EL (cell line): ENCODE measurements at regions not wholly inside any gene's neighbourhood (a gene's known extent, or its start where the extent isn't known, plus 50 kb on each side); places are given as distances from the start of the nearest gene placed in this dataset.

Experiments
- DNase-seq: peaks from one replicate; pipeline ENCODE4 v3.0.0-alpha.2; 2016

DNA sequence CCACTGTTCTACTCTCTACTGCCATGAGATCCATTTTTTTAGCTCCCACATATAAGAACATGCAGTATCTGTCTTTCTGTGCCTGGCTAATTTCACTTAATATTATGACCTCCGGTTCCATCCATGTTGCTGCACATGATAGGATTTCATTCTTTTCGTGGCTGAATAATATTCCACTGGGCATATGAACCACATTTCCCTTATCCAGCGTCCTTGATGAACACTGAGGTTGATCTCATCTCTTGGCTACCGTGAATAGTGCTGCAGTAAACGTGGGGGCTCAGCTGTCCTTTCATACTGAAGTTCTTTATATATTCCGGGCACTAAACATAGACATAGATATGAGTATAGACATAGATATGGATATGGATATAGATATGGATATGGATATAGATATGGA, 109.3 kb upstream of the TNRC6C start:
- DNase-seq, result no peak

DNA sequence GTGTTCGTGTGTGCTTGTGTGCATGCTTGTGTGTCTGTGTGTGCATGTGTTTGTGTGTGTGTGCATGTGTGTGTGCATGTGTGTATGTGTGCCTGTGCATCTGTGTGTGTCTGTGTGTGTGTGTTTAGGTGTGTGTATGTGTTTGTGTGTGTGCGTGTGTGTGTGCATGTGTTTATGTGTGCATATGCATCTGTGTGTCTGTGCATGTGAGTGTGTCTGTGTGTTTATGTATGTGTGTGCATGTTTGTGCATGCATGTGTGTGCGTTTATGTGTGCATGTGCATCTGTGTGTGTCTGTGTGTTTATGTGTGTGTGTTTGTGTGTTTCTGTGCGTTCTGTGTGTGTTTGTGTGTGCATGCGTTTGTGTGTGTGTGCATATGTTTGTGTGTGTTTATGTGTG, 106.6 kb upstream of the TNRC6C start:
- DNase-seq, result no peak

DNA sequence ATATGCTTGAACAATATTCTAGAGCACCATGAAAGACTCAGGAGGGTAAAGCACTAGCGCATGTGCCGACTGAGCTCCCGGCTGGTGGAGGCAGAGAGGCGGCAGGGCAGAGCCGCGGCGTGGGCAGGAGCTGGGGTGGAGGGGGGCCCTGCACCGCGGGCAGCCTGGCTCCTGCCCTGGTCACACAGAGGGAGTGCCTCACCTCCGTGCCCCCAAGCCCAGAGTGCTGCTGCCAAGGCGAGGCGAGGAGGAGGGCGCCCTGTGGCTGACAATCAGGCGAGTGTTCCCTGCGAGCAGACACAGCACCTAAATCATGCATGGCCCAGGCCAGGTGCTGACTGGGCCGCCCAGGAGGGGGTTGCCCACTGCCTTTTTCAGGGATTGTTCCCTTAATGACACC, 105.8 kb upstream of the TNRC6C start:
- DNase-seq, result no peak

DNA sequence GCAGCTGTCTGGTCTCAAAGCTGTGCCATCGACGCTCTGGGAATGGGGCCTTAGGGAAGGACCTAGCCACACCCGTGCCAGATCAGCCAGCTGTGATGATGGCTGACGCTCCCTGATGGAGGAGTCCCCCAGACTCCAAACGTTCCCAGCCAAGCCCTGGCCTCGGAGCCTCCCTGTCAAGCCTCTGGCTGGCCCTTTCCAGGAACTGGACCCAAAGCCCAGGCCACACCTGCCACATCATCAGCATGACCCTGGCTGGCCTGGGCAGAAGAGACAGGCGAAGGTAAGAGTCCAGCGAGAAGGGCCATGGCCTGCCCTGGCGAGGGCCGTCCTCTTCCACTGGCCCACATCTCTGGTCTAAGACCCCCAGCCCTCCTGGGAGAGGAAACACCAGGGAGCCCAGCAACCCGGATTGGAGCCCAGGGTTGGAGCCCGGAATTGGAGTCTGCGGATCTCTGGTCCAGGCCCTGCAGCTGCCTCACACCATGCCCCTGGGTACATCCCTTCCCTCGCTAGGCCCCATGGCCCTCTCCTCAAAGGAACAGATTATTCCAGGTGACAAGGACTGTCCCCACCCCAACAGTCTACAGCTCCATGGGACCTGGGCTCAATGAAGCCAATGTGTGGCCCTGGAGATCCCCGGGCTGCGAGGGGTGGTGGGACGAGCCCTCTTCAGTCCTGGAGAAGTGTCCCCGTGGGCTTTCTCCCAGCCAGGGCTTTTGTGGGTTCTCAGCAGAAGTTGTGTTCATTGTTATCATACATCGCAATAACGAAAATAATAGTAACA, 105.1 kb upstream of the TNRC6C start:
- no peak for DNase-seq

DNA sequence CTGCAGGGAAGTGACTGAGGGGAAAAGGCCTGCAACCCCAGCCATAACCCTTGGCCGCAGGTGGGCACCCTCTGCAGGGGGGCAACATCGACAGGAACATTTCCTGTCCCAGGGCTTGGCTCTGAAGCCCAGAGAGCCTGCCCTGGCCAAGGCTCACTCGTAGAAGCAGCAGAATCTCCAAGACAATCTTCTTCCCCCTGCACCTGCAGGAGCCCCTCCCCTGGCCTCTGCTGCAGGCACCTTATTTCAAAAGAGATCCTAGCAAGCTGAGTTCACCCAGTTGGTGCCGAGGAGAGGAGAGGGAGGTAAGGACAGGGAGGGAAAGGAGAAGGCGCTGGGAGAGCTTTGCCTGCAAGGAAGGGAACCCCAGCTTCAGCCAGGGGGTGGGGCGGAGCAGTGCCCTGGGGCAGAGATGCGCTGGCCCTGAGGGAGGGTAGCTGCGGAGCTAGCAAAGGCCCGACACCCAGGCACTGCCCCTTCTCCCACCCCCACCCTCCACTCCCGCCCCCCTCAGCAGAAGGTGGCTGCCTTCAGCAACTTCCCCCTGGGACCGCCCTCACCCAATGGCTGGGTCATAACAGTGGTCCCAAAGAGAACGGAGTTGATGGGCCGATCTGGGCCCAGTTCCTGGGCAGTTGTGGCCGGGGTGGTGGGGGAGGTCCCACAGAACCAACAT, 104.3 kb upstream of the TNRC6C start:
- no peak for DNase-seq

DNA sequence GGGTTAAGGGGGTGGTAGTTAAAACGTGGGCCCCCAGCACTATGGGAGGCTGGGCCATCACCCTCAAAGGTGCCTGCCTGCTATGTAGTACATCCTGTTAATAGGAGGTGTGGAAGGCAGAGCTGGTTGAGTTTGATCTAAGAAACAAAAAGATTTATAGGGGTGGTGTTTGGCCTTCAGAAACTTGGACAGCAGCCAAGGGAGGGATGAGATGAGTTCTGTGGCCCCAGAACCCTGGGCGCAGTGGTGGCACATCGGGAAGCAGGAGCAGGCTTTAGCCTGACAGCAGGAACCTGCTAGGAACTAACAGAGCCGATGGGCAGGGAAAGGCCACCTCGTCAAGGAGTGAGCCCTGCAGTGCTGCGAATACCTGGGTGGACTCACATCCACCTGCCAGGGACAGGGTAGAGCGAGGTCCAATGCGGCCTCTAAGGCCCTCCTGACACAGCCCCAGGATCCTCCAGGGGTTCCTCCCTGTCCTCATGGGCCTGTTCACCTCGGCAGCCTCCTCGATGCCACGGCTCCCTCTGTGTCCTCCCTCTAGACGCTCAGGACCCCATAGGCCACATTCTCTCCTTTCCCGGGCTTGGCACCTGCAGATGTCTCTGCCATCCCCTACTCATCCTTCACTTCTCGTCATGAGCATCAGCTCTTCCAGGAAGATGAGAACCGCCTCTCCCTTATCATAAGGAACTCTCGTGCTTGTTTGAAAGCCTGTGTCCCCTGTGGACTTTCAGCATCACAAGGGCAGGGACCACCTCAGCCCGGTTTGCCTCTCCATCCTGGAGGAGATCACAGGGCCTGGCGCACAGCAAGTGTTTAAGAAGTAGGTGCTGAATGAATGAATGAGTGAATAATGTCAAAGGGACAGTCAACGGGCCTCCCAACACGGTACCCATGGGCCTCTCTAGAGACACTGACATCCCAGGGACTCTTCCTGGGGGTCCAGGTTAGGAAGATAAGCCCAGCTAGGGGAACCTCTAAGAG, 103.5 kb upstream of the TNRC6C start:
- no peak for DNase-seq

DNA sequence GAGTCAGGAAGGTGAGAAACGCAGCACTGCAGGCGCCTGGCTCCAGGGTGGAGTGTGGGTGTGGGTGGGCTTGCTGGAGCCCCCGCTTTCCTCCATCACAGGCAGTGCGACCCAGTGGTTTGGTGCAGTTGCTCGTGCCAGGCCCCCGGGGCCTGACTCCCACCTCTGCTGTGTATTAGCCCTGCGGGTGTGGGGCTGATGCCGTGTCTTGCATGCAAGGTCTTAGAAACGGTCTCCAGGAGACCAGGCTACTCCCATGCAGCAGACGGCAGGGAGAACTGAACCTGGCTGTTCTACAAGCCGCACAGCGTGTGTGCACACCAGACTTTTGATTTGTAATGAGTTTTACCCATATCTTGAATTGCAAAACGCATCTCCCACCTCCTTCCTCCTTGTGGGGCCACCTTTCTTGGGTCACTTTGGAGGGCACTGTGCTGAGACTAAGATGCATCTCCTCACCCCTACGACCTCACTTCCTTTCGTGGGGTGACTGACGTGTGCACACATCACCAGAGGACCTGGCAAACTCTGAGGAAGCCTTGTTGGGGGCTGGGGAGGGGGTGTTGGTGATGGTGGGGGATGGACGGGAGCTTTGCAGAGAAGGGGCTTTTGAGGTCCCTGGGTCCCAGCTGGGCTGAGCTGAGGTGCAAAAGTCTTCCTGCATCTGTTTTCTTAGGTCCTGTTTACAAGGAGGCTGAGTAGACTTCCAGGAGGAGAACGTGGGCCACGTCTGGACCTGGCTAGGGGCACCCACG, 101.8 kb upstream of the TNRC6C start:
- no peak for DNase-seq

DNA sequence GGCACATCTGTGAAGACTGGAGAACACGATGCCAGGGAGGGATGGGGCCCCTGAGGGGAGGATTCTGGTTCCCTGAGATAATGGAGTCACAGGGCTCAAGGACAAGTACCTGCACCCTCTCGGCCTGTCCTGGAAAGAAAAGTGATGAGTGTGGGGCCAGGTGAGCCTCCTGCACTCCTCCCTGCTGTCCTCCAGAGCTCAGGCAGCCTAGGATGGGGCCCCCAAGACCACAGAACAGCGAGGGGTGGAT, 101.3 kb upstream of the TNRC6C start:
- no peak for DNase-seq

DNA sequence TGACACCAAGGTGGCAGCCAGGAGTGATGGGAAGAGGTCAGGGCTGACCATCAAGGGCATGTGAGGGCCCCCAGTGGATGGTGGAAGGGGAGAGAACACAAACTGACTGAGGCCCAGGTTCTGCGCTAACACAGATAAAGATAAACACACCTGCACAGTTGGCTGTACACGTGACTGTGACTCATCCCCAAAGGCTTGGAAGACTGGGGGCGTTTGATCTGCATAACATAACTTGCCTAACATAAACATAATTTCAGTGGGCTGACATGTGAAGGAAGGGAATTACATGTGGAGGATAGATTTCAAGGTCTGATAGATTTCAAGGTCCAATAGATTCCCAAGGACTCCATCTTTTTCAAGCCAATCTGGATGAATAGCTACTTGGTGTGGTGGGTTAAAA, 100.9 kb upstream of the TNRC6C start:
- DNase-seq, result no peak

DNA sequence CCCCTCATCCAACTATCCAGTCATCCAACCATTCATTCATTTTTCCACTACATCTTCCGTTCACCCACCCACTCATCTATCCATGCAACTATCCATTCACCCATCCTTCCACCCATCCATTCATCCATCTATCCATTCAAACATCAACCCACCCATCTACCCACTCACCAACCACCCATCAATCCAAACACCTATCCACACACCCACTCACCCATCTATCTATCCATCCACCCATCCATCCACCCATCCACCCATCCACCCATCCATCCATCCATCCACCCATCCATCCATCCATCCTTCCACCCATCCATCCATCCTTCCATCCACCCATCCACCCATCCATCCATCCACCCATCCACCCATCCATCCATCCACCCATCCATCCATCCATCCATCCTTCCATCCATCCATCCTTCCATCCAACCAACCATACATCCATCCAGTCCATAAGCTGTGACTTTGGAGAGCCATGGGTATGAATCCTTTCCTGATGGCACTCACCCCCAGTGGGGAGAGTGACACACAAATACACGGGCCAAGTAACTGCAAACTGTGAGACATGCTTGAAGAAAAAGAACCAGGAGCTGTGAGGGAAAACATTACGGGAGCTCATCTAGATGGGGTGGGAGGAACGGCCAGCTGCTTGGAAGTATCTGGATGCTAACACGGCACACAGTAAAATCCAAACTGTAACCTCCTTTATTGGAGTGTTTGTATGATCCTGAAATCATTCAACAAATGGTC, 100.0 kb upstream of the TNRC6C start:
- no peak for DNase-seq

DNA sequence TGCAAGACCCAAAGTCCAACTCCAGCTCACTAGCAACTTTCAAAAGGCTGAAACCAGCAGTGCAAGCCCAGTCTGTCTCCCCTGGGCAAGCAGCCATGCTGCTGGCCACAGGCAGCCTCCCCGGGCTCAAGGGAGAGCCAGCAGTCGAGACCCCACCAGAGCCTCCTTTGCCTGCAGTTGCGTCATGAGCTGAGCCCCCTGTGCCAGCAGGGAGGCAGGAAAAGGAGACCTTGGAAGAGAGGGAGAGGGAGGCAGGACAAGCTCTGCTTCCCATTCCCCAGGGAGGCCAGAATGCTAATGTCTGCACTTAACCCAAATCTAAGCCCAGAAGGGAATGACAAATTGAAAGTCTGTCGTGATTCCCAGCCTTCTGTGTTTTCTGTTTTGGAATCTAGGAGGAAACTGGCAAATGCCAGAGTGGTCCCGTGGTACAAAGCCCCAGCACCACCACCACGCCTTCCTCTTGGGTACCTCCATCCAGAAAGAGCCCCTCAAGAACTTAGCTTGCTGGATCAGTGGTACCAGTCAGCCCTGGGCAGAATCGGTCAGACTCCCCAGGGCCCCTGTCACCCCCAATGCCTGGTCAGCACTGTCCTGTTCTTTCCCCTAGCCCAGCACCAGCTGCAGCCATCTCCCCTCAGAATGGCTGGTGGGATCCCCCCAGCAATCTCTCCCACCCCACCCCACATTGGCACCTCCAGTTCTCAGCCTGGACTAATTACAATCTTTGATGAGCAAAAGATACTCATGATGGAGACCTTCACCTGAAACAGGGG, 99.3 kb upstream of the TNRC6C start:
- no peak for DNase-seq

DNA sequence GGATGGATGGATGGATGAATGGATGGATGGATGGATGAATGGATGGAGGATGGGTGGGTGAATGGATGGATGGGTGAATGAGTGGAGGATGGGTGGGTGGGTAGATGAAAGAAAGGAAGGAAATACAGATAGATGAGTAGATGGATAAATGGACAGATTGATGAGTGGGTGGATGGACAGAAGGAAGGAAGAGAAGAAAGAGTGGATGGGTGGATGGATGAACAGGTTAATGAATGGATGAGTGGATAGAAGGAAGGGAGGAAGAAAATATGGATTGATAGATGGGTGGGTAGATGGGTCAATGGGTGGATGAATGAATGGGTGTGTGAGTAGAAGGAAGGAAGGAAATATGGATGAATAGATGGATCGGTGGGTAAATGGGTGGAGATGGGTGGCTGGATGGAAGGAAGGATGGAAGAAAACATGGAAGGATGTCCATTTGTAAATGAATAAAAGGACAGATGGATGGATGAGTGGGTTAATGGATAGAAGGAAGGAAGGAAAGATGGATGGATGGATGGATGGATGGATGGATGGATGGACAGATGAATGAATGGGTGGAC, 97.3 kb upstream of the TNRC6C start:
- DNase-seq, result no peak

DNA sequence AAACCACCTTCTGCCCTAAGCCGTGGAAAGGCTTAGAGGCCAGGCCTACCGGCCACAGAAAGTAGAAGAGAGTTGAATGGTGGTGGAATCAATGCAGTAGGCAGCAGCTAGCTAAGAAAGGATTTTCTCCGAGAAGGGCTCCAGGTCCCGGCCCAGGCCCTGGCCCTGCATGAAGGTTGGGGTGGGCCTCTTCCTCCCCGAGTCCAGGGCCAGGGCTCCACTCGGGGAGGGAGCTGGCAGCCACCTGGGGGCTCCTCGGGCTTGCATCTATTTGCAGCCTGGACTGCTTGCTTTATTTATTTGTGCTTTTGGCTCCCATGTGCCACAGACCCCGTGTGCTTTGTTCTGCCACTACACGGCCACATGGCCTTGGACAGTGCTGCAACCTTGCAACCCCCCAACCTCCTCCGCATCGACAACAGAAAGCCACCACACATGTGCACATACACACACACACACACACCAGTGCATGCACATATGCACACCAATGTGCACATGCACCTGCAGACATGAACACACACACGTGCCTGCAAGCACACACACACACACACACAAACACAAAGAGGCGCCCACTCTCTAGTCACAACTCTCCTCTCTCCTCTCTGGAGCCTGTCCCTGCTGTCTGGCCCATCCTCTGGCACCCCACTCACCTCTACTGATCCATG, 96.4 kb upstream of the TNRC6C start:
- DNase-seq, result no peak

DNA sequence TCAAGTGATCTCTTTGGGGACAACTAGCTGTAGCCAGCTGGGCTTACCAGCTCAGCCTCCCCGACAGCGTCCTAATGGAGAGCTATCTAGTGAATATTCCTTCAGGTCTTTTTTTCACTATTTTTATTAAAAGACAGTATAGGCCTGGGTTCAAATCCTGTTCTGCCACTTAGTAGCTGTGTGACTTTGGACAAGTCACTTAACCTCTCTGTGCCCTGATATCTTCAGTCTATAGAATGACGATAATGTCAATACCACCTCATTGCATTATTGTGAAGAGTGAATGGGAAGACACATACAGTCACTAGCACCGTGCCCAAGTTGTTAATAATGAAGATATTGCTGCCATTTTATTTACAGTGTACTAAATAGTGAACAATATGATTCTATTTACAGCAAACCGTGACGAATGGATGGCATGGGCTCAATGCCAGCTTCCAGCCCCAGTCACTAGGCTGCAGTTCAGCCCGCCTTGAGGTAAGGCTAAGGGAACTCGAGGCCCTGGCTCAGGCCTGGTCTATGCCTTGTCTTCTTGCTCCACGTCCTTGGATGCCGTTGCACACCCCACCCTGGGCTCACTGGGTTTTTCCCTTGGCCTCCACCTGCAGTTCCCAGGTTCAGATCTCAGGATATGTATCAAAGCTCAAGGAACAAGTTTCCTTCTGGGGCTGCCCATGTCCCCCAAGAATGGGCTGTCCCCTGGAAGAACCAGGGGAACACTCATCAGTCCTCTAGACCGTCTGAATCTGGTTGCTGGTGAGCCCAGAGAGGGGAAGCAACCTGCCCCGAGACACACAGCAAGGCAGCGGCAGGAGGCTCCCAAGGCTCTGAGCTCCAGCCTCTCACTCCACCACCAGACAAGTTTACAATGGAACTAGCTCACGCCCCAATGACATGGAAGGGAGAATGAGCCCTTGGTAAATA, 95.4 kb upstream of the TNRC6C start:
- DNase-seq, result no peak

DNA sequence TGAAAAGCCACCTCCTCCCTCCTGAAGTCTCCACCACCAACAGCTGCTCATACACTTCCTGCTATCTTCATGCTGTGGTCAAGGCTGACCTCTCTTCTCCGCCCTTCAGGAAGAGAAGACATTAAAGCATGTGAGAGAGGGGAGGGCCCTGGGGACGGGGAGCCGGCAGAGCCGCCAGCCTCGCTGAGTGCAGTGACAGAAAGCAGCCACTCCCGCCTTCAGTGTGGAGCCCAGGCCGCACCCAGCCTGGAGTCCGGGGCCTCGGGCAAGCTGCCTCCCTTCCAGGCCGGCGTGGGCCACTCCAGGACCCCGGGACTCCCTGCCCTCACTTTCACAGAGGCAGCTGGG, 94.7 kb upstream of the TNRC6C start:
- no peak for DNase-seq

DNA sequence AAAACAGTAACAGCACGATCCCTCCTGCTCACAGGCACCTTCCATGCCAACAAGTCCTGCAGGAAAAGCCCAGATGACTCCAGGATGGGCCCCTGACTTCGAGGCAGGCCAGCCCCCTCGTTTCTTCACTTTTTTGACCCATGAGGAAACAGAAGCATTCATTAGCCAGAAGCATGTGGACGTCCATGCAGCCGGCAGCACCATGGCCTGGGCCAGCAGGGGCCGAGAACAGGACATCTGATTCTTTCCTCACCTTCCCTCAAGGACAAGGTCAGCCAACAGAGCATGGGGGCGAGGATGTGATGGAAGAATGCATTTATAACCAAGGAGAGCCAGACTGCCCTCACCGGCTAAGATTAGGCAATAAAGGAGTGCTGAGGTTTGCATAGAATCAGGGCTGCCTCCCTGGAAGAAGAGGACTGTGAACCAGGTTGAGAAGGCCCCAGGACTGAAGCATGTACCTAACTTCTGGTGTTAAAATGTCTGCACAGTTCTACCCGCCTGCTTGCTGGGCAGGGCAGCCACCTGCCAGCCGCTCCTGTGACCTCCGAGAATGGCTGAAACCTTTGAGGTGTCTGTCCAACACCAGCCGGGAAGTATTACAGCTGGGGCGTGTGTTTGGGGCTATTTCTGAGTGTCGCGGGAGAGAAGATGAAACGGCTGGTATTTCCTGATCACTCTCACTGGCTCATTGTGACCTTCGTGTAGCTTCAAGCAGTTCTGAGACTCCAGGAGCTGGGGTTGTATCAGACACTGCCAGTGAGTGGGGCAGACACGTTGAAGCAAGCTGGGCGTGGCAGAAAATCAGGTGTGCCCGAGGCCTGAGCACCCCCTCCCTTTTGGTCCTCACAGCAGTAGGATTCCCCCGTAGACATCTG, 94.0 kb upstream of the TNRC6C start:
- no peak for DNase-seq

DNA sequence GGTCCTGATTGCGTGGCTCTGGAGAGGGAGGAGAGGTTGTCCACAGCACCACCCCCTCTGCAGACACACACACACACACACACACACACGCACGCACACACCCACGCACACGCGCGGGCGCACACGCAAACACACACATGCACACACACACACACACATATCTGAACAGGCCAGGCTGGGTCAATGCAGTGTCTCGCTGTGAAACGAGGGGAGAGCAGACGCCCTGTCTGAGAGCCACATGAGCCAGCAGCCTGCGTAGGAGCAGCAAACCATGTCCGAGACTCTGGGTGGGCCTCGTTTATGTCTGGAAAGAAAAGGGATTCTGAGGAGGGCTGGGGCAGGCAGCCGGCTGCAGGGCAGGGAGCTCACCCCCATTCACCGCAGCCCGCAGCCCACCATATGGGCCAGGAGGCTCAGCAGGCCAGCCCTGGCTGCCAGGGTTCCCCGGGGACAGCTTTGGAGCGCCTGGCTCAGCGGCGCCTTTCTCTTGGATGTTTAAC, 93.3 kb upstream of the TNRC6C start:
- DNase-seq, result no peak

DNA sequence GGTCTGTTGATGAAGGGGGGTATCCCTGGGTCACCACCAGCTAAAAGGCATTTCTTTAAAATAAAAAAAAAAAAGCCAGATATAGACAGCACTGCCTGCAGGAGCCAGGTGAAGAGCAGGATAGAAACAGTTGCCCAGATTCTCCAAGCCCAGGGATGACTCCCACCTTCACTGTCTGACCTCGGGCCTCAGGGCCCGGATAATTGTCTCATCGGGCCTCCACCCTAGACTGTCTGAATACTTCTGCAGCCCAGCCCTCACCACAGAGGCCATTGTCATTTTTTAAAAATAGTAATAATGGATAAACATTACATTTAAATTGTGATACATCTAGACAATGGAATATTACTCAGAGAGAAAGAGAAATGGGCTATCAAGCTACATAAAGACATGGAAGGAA, 92.8 kb upstream of the TNRC6C start:
- no peak for DNase-seq
